Aorta (tissue), 5 donors: ENCODE measurements at regions not wholly inside any gene's neighbourhood (a gene's known extent, or its start where the extent isn't known, plus 50 kb on each side); places are given as distances from the start of the nearest gene placed in this dataset.

ENCODE experiments used
- ATAC-seq: fragments of 200-7000 bp; cut with Tn5 transposase; one replicate; pipeline ENCODE4 v1.9.1; 2022; ENCODE audit warnings: moderate library complexity; ENCODE audit not compliant: low FRiP score
- DNase-seq, 2 donors: peaks; one replicate each; pipeline ENCODE4 v3.0.0-alpha.2; 2020
- H3K27ac ChIP-seq, 2 donors: one replicate each; pipeline ENCODE4 v1.5.1; 2013; ENCODE audit warnings: low read length in 2 of 2, mild to moderate bottlenecking in 2 of 2, moderate library complexity in 2 of 2, control low read depth in 1 of 2, inconsistent platforms in 1 of 2, low read depth in 1 of 2
- H3K27me3 ChIP-seq, 2 donors: one replicate each; pipeline ENCODE4 v1.6.1; 2013; ENCODE audit warnings: control low read depth in 1 of 2, low read length in 1 of 2, mild to moderate bottlenecking in 1 of 2, moderate library complexity in 1 of 2; ENCODE audit not compliant: insufficient read depth in 2 of 2, control insufficient read depth in 1 of 2
- H3K36me3 ChIP-seq, 2 donors: one replicate each; pipeline ENCODE4 v1.6.1; 2013; ENCODE audit warnings: control low read depth in 1 of 2, low read length in 1 of 2, mild to moderate bottlenecking in 1 of 2; ENCODE audit not compliant: insufficient read depth in 2 of 2, control insufficient read depth in 1 of 2
- H3K4me1 ChIP-seq, 2 donors: one replicate each; pipeline ENCODE4 v1.6.1; 2013; ENCODE audit warnings: low read length in 2 of 2, control low read depth in 1 of 2, mild to moderate bottlenecking in 1 of 2, moderate library complexity in 1 of 2; ENCODE audit not compliant: insufficient read depth in 2 of 2, control insufficient read depth in 1 of 2
- H3K4me3 ChIP-seq, 2 donors: one replicate each; pipeline ENCODE4 v1.5.1; 2013; ENCODE audit warnings: low read length in 2 of 2, control low read depth in 1 of 2, mild to moderate bottlenecking in 1 of 2
- H3K9me3 ChIP-seq: one replicate; pipeline ENCODE4 v1.6.1; 2013; ENCODE audit warnings: mild to moderate bottlenecking, low read length; ENCODE audit not compliant: control insufficient read depth
- WGBS, 2 donors: extraction: QIAGEN DNeasy Blood & Tissue Kit; methylation state at CpG; one replicate each; pipeline ENCODE4 v1.1.7; 2013; 5-methylcytosine and 5-hydroxymethylcytosine counted together
- intact Hi-C, 2 donors: fragments of 100-400 bp; cut with DNase I; formaldehyde crosslinking; loops; one replicate each; pipeline versions ENCODE4 v1.14.2 to v1.15.0; 2022
- donor health status: healthy with polysubstance abuse.
- donor health status: Bipolar disorder and iron deficiency.
- donor health status: DM: no; HTN: no; CAD: no.
- donor health status: DM: no; HTN: no; CAD: no.
- donor health status: DM: yes; HTN: yes; CAD: no.

DNA sequence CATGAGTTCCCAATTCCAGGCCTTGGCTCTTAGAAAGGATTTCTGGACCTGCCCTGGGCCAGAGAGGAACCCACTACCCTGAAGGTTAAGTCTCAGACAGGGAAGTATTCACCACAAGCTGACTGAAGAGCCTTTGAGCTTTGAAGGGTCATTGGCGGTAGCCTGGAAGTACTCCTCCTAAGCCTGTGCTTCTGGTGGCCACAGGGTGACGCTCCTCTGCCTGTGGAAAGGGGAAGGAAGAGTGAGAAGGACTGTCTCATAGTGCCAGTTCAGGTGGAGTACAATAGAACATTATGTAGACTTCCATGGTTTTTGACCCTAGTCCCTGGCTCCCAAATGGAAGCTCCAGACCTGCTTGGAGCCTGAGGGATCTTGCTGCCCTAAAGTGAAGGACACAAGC is 1233.2 kb upstream of the CDH6 start:
- Histone ChIP-seq H3K36me3 (no peaks in the 10 kb centered on the region), H3K4me1 (no peaks in the 10 kb centered on the region), H3K9me3 (peaks cover 1% of the 10 kb centered on the region), H3K27ac (no peak overlapping the region), H3K27me3 (no peaks in the 10 kb centered on the region), H3K4me3 (no peak overlapping the region)
- intact Hi-C loops, result no loop called here
- 71 to 74% methylated on average over 2 of the region's 2 CpGs for WGBS, 2 donors
- no peak for ATAC-seq
- DNase-seq, result no peak

DNA sequence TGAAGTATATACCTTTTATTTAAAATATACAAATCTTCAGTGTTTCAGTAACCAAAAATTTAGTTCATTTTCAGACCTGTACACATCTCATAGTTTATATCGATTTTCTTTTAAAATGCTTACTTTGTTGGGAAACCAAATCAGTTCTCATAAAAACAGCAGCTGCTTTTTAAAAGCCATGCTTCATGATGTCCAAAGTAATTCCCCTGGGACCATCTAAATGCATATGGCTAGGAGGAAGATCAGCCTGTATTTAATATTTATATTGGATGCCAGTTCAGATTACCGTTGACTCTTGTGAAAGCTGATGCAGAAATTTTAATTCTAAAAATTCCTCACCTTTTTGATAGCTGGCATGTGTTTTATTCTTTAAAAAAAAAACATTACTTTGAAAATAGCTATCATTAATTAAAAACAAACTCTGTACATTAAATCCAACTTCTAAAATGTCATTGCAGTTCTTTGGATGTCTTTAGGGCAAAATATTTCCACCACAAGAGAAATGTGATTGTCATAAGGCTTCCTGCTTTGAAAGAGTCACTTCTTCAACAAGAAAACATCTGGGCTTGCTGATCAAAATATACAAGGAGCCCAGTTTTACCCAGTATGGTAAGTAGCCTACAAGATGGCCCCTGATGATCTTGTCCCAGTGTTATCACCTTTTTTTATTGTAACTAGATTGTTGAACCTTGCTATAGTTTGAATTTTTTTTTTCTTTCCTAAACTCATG is 1242.9 kb upstream of the CDH6 start:
- 57 to 59% methylated on average over 2 of the region's 2 CpGs for WGBS, 2 donors
- Histone ChIP-seq H3K36me3 (no peaks in the 10 kb centered on the region), H3K27me3 (no peaks in the 10 kb centered on the region), H3K4me1 (no peaks in the 10 kb centered on the region), H3K27ac (no peak overlapping the region), H3K9me3 (no peaks in the 10 kb centered on the region), H3K4me3 (no peak overlapping the region)
- ATAC-seq (no peak), DNase-seq (no peak)
- intact Hi-C loops, result no loop called here

DNA sequence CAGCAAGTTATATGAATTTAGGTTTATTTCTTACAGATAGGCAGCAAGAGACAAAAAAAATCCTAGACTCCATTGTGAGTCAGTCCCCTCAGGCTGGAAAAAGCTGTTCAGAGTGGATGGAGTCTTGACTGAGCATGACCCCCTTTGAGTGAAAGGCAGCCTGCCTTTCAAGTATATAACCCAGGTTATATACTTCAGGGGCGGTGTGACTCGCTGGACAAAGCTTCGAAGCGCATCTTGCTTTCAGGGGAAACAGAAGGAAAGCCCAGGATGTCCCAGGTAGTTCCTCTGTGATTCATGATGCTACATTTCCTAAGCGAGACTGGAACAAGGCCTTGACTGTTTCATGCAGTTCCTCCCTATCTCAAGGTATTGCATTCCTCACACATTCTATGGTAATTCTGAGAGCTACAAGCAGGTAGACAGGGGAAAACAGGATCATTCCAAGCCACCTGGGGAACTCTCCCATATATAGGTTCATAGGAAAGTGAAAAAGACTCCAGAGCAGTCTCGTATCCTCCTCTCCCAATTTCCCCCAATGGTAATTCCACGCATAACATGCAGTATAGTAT is 1244.1 kb upstream of the CDH6 start:
- no peaks in the 10 kb centered on the region for H3K4me1 ChIP-seq
- no peaks in the 10 kb centered on the region for H3K36me3 ChIP-seq
- WGBS, 2 donors, result 85 to 94% methylated on average over 7 of the region's 7 CpGs
- H3K27ac ChIP-seq, result no peak overlapping the region
- H3K27me3 ChIP-seq, result no peaks in the 10 kb centered on the region
- no peaks in the 10 kb centered on the region for H3K9me3 ChIP-seq
- H3K4me3 ChIP-seq, result no peak overlapping the region
- no peak for ATAC-seq
- DNase-seq, result no peak
- intact Hi-C loops, result no loop called here

DNA sequence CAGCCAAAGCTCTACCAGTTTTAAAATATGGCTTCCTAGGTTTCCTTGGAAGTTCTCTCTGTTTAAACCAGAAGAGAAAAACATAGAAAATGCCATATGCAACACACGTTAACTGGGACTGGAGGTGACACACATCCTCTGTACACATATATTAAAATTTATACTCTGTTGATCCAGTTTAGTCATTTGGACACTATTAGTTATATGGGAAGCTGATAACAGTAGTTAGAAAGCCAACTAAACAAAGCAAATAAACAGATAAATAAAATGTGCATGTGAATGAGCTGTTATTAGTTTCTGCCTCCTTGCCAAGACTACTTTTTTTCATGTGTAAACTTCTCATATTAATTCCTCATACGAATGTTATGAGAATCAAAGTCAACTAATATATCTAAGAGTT is 1249.2 kb upstream of the CDH6 start:
- 80 to 83% methylated on average over 2 of the region's 2 CpGs for WGBS, 2 donors
- intact Hi-C loops, result no loop called here
- Histone ChIP-seq H3K4me3 (no peak overlapping the region), H3K9me3 (no peaks in the 10 kb centered on the region), H3K27ac (no peak overlapping the region), H3K4me1 (no peaks in the 10 kb centered on the region), H3K36me3 (no peaks in the 10 kb centered on the region), H3K27me3 (no peaks in the 10 kb centered on the region)
- DNase-seq (no peak), ATAC-seq (no peak)

DNA sequence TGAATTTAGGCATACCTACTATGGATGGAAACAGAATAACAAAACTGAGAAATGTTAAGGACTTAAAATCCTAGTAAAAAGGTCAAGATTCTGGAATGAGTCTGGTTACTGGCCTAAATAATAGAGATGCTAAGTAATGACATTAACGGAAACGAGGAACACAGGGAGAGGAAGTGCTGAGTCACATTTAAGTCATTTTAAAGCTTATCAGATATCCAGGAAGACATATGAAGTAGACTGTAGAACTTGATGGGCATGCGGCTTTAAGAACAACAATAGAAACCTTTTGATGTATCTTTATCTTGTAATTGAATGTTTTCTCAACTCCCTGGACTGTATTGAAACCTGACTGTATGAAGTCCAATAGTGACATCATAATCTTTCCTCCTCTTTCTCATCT is 1251.4 kb upstream of the CDH6 start:
- Histone ChIP-seq H3K4me3 (no peak overlapping the region), H3K27ac (no peak overlapping the region)
- 59 to 70% methylated on average over 3 of the region's 3 CpGs for WGBS, 2 donors

DNA sequence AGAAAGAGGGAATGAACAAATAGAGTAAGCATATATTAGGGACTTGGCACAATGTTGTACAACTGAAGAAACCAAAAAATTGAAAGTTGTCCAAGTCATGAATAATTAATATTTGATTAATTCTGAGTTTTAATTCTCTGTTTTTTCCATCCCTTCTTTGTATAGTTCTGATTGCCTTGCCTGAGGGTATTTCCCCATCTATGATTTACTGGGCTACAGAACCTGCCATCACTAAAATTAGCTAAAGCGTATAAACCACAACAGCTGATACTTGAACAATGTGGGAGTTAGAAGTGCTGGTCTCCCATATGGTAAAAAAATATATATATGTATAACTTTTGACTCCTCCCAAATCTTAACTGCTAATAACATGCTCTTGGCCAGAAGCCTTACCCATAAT is 1253.5 kb upstream of the CDH6 start:
- WGBS, 2 donors, result 75 to 79% methylated on average over 1 of the region's 1 CpG
- no peak for DNase-seq
- Histone ChIP-seq H3K4me1 (no peaks in the 10 kb centered on the region), H3K27ac (no peak overlapping the region), H3K27me3 (no peaks in the 10 kb centered on the region), H3K4me3 (no peak overlapping the region), H3K9me3 (no peaks in the 10 kb centered on the region), H3K36me3 (no peaks in the 10 kb centered on the region)
- intact Hi-C loops, result no loop called here
- no peak for ATAC-seq

More for the DNA sequence above, 1251.4 kb upstream of the CDH6 start:
- DNase-seq (no peak), ATAC-seq (no peak)
- Histone ChIP-seq H3K9me3 (no peaks in the 10 kb centered on the region), H3K36me3 (no peaks in the 10 kb centered on the region), H3K27me3 (no peaks in the 10 kb centered on the region), H3K4me1 (no peaks in the 10 kb centered on the region)
- intact Hi-C loops, result no loop called here

DNA sequence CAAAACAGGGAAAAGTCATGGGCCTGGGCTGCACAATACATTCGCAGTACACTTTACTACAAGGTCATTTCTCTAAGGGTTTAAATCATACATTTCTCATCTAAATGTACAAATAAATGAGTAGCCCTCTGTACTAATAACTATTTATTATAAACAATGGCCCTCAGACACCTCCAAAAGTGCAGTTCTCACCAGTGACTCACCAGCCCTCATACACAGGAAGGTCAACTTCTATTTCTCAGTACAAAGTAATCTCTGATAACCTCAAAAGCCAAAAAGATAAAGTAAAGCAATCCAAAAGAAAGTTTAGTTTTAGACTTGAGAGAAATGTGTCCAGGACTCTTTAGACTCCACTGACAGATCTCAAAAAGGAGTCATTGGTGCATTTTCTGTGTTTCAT is 1258.1 kb upstream of the CDH6 start:
- no peak overlapping the region for H3K27ac ChIP-seq
- no peaks in the 10 kb centered on the region for H3K4me1 ChIP-seq
- WGBS, 2 donors, result 85 to 86% methylated on average over 1 of the region's 1 CpG
- DNase-seq (no peak), ATAC-seq (no peak)
- intact Hi-C loops, result no loop called here
- H3K9me3 ChIP-seq, result no peaks in the 10 kb centered on the region
- no peak overlapping the region for H3K4me3 ChIP-seq
- H3K36me3 ChIP-seq, result no peaks in the 10 kb centered on the region
- H3K27me3 ChIP-seq, result no peaks in the 10 kb centered on the region

DNA sequence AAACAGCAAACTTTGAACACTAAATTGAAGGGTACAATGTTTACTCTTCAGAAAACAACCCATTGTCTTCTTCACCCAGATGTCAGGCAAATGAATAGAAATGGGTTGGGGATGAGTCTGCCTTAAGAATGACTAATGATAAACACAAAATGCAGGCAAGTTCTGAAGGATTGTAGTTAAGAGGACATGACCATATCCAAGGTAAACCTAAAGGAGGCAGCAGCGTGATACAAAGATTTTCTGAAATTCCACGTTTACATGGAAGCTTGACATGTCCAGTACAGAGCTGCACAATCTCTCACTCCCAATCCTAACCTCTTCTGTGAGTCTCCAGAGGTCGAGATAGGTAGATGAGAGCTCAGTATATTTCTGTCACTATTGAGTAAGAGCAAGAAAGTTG is 1263.2 kb upstream of the CDH6 start:
- no peaks in the 10 kb centered on the region for H3K9me3 ChIP-seq
- ATAC-seq, result no peak
- no peak overlapping the region for H3K4me3 ChIP-seq
- H3K4me1 ChIP-seq, result no peaks in the 10 kb centered on the region
- intact Hi-C loops, result no loop called here
- WGBS, 2 donors, result 63 to 67% methylated on average over 3 of the region's 3 CpGs
- no peaks in the 10 kb centered on the region for H3K36me3 ChIP-seq
- H3K27me3 ChIP-seq, result no peaks in the 10 kb centered on the region
- H3K27ac ChIP-seq, result no peak overlapping the region
- DNase-seq, result no peak

DNA sequence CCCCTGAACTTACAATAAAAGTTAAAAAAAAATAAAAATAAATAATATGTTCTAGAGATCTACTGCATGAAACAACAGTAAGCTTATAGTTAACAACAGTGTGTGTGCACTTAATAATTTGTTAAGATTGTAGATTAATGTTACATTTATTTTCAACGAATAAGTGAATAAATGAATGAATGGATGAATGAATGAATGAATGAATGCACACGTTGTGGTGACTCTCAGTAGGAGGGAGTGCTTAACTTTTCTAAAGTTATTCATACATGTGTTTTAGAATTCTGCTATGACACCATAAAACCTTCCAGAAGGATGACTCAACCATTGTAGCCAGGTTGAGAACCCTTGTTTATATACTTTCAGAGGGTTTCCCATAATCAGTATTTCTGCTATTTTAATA is 1269.4 kb upstream of the CDH6 start:
- Histone ChIP-seq H3K36me3 (no peaks in the 10 kb centered on the region), H3K9me3 (no peaks in the 10 kb centered on the region), H3K27ac (no peak overlapping the region), H3K27me3 (no peaks in the 10 kb centered on the region), H3K4me1 (no peaks in the 10 kb centered on the region), H3K4me3 (no peak overlapping the region)
- intact Hi-C loops, result no loop called here
- DNase-seq, result no peak
- ATAC-seq, result no peak
- WGBS, 2 donors, result 61 to 62% methylated on average over 2 of the region's 2 CpGs
